ENCODE measurements at regions not wholly inside any gene's neighbourhood (a gene's known extent, or its start where the extent isn't known, plus 50 kb on each side); places are given as distances from the start of the nearest gene placed in this dataset.

- DNase-seq = no peak
- Histone ChIP-seq H3K27me3 (replicated peaks; ENCODE audit: control insufficient read depth, insufficient read depth, low read length, poor library complexity, severe bottlenecking) (no peaks in the 10 kb centered on the region), H3K4me3 (ENCODE audit: insufficient read depth, low read depth, low read length, poor library complexity, severe bottlenecking) (no peak overlapping the region), H3K27ac (ENCODE audit: insufficient read depth, low read length, poor library complexity, severe bottlenecking) (no peak overlapping the region), H3K36me3 (ENCODE audit: control insufficient read depth, insufficient read depth, low read length) (no peaks in the 10 kb centered on the region), H3K4me1 (ENCODE audit: control insufficient read depth, insufficient read depth, low read length, poor library complexity, severe bottlenecking) (no peaks in the 10 kb centered on the region), H3K9me3 (ENCODE audit: control insufficient read depth, low read length) (no peaks in the 10 kb centered on the region)
Observed at GRCh38 chr2:128765811-128766210, 447.1 kb upstream of the HS6ST1 start.

- Histone ChIP-seq H3K27me3 (replicated peaks; ENCODE audit: control insufficient read depth, insufficient read depth, low read length, poor library complexity, severe bottlenecking) (no peaks in the 10 kb centered on the region), H3K4me3 (ENCODE audit: insufficient read depth, low read depth, low read length, poor library complexity, severe bottlenecking) (no peak overlapping the region), H3K4me1 (ENCODE audit: control insufficient read depth, insufficient read depth, low read length, poor library complexity, severe bottlenecking) (no peaks in the 10 kb centered on the region), H3K27ac (ENCODE audit: insufficient read depth, low read length, poor library complexity, severe bottlenecking) (no peak overlapping the region), H3K9me3 (ENCODE audit: control insufficient read depth, low read length) (no peaks in the 10 kb centered on the region), H3K36me3 (ENCODE audit: control insufficient read depth, insufficient read depth, low read length) (no peaks in the 10 kb centered on the region)
- DNase-seq = no peak
Observed at GRCh38 chr2:128768041-128768440, 449.4 kb upstream of the HS6ST1 start.

- Histone ChIP-seq H3K4me1 (ENCODE audit: control insufficient read depth, insufficient read depth, low read length, poor library complexity, severe bottlenecking) (no peaks in the 10 kb centered on the region), H3K27ac (ENCODE audit: insufficient read depth, low read length, poor library complexity, severe bottlenecking) (no peak overlapping the region), H3K27me3 (replicated peaks; ENCODE audit: control insufficient read depth, insufficient read depth, low read length, poor library complexity, severe bottlenecking) (no peaks in the 10 kb centered on the region), H3K4me3 (ENCODE audit: insufficient read depth, low read depth, low read length, poor library complexity, severe bottlenecking) (no peak overlapping the region), H3K36me3 (ENCODE audit: control insufficient read depth, insufficient read depth, low read length) (no peaks in the 10 kb centered on the region), H3K9me3 (ENCODE audit: control insufficient read depth, low read length) (no peaks in the 10 kb centered on the region)
- DNase-seq = no peak
Observed at GRCh38 chr2:128769457-128770142, 450.9 kb upstream of the HS6ST1 start.

GRCh38 chr2:128770143-128771085 is 451.7 kb upstream of the HS6ST1 start:
- H3K36me3 ChIP-seq (ENCODE audit: control insufficient read depth, insufficient read depth, low read length) = no peaks in the 10 kb centered on the region
- no peaks in the 10 kb centered on the region for H3K9me3 ChIP-seq (ENCODE audit: control insufficient read depth, low read length)
- H3K4me3 ChIP-seq (ENCODE audit: insufficient read depth, low read depth, low read length, poor library complexity, severe bottlenecking) = no peak overlapping the region
- no peaks in the 10 kb centered on the region for H3K4me1 ChIP-seq (ENCODE audit: control insufficient read depth, insufficient read depth, low read length, poor library complexity, severe bottlenecking)
- H3K27ac ChIP-seq (ENCODE audit: insufficient read depth, low read length, poor library complexity, severe bottlenecking) = no peak overlapping the region
- no peaks in the 10 kb centered on the region for H3K27me3 ChIP-seq (replicated peaks; ENCODE audit: control insufficient read depth, insufficient read depth, low read length, poor library complexity, severe bottlenecking)
- DNase-seq = no peak

- H3K36me3 ChIP-seq (ENCODE audit: control insufficient read depth, insufficient read depth, low read length) = no peaks in the 10 kb centered on the region
- no peak for DNase-seq
- no peak overlapping the region for H3K4me3 ChIP-seq (ENCODE audit: insufficient read depth, low read depth, low read length, poor library complexity, severe bottlenecking)
- no peak overlapping the region for H3K27ac ChIP-seq (ENCODE audit: insufficient read depth, low read length, poor library complexity, severe bottlenecking)
- H3K4me1 ChIP-seq (ENCODE audit: control insufficient read depth, insufficient read depth, low read length, poor library complexity, severe bottlenecking) = no peaks in the 10 kb centered on the region
- no peaks in the 10 kb centered on the region for H3K27me3 ChIP-seq (replicated peaks; ENCODE audit: control insufficient read depth, insufficient read depth, low read length, poor library complexity, severe bottlenecking)
- no peaks in the 10 kb centered on the region for H3K9me3 ChIP-seq (ENCODE audit: control insufficient read depth, low read length)
Observed at GRCh38 chr2:128771401-128771800, 452.7 kb upstream of the HS6ST1 start.

GRCh38 chr2:128772671-128773070 is 454.0 kb upstream of the HS6ST1 start:
- H3K4me3 ChIP-seq (ENCODE audit: insufficient read depth, low read depth, low read length, poor library complexity, severe bottlenecking) = no peak overlapping the region
- no peaks in the 10 kb centered on the region for H3K9me3 ChIP-seq (ENCODE audit: control insufficient read depth, low read length)
- no peak for DNase-seq

GRCh38 chr2:128773641-128774319 is 455.1 kb upstream of the HS6ST1 start:
- DNase-seq = no peak
- Histone ChIP-seq H3K4me3 (ENCODE audit: insufficient read depth, low read depth, low read length, poor library complexity, severe bottlenecking) (no peak overlapping the region), H3K4me1 (ENCODE audit: control insufficient read depth, insufficient read depth, low read length, poor library complexity, severe bottlenecking) (no peaks in the 10 kb centered on the region), H3K27ac (ENCODE audit: insufficient read depth, low read length, poor library complexity, severe bottlenecking) (no peak overlapping the region), H3K36me3 (ENCODE audit: control insufficient read depth, insufficient read depth, low read length) (no peaks in the 10 kb centered on the region), H3K9me3 (ENCODE audit: control insufficient read depth, low read length) (no peaks in the 10 kb centered on the region), H3K27me3 (replicated peaks; ENCODE audit: control insufficient read depth, insufficient read depth, low read length, poor library complexity, severe bottlenecking) (no peaks in the 10 kb centered on the region)

More at GRCh38 chr2:128772671-128773070, 454.0 kb upstream of the HS6ST1 start:
- Histone ChIP-seq H3K27ac (ENCODE audit: insufficient read depth, low read length, poor library complexity, severe bottlenecking) (no peak overlapping the region), H3K27me3 (replicated peaks; ENCODE audit: control insufficient read depth, insufficient read depth, low read length, poor library complexity, severe bottlenecking) (no peaks in the 10 kb centered on the region), H3K36me3 (ENCODE audit: control insufficient read depth, insufficient read depth, low read length) (no peaks in the 10 kb centered on the region), H3K4me1 (ENCODE audit: control insufficient read depth, insufficient read depth, low read length, poor library complexity, severe bottlenecking) (no peaks in the 10 kb centered on the region)

- Histone ChIP-seq H3K36me3 (ENCODE audit: control insufficient read depth, insufficient read depth, low read length) (no peaks in the 10 kb centered on the region), H3K4me1 (ENCODE audit: control insufficient read depth, insufficient read depth, low read length, poor library complexity, severe bottlenecking) (no peaks in the 10 kb centered on the region), H3K27me3 (replicated peaks; ENCODE audit: control insufficient read depth, insufficient read depth, low read length, poor library complexity, severe bottlenecking) (no peaks in the 10 kb centered on the region), H3K27ac (ENCODE audit: insufficient read depth, low read length, poor library complexity, severe bottlenecking) (no peak overlapping the region), H3K4me3 (ENCODE audit: insufficient read depth, low read depth, low read length, poor library complexity, severe bottlenecking) (no peak overlapping the region), H3K9me3 (ENCODE audit: control insufficient read depth, low read length) (no peaks in the 10 kb centered on the region)
- no peak for DNase-seq
Observed at GRCh38 chr2:128774320-128775216, 455.9 kb upstream of the HS6ST1 start.

- no peaks in the 10 kb centered on the region for H3K27me3 ChIP-seq (replicated peaks; ENCODE audit: control insufficient read depth, insufficient read depth, low read length, poor library complexity, severe bottlenecking)
- no peak overlapping the region for H3K4me3 ChIP-seq (ENCODE audit: insufficient read depth, low read depth, low read length, poor library complexity, severe bottlenecking)
- H3K36me3 ChIP-seq (ENCODE audit: control insufficient read depth, insufficient read depth, low read length) = no peaks in the 10 kb centered on the region
- H3K27ac ChIP-seq (ENCODE audit: insufficient read depth, low read length, poor library complexity, severe bottlenecking) = no peak overlapping the region
- H3K4me1 ChIP-seq (ENCODE audit: control insufficient read depth, insufficient read depth, low read length, poor library complexity, severe bottlenecking) = no peaks in the 10 kb centered on the region
- no peak for DNase-seq
- no peaks in the 10 kb centered on the region for H3K9me3 ChIP-seq (ENCODE audit: control insufficient read depth, low read length)
Observed at GRCh38 chr2:128775217-128775913, 456.7 kb upstream of the HS6ST1 start.
